IPS DF 19.7 (cell line): ENCODE measurements at regions not wholly inside any gene's neighbourhood (a gene's known extent, or its start where the extent isn't known, plus 50 kb on each side); places are given as distances from the start of the nearest gene placed in this dataset.
"Not testable (repeated sequence)": the region's sequence is repeated elsewhere in the genome, so short reads cannot be mapped to it uniquely, and the experiment has no call there.

Experiments used
- DNase-seq: peaks from one replicate; pipeline ENCODE4 v3.0.0-alpha.2; 2013; ENCODE audit warnings: low read depth, low spot score

- not testable (repeated sequence) for DNase-seq
Observed at GRCh38 chr13:22813531-22814377, 367.0 kb upstream of the SGCG start.

GRCh38 chr13:22814433-22814832, 366.3 kb upstream of the SGCG start:
- DNase-seq: not testable (repeated sequence)

GRCh38 chr13:22821589-22821988, 359.2 kb upstream of the SGCG start:
- DNase-seq: no peak

GRCh38 chr13:22825186-22825585, 355.6 kb upstream of the SGCG start:
- no peak for DNase-seq

DNA sequence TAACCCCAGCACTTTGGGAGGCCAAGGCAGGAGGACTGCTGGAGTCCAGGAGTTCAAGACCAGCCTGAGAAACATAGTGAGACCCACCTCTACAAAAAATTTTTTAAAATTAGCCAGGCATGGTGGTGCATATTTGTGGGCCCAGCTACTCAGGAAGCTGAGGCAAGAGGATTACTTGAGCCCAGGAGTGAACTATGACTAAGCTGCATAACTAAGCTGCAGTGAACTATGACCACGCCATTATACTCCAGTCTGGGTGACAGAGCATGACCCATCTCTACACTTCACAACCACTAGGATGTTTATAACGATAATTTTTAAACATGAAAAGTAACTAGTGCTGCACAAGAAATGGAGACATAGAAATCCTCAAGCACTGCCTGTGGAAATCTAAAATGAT, 352.7 kb upstream of the SGCG start:
- DNase-seq: no peak

- no peak for DNase-seq
Observed at GRCh38 chr13:22836475-22836874, 344.3 kb upstream of the SGCG start.

DNA sequence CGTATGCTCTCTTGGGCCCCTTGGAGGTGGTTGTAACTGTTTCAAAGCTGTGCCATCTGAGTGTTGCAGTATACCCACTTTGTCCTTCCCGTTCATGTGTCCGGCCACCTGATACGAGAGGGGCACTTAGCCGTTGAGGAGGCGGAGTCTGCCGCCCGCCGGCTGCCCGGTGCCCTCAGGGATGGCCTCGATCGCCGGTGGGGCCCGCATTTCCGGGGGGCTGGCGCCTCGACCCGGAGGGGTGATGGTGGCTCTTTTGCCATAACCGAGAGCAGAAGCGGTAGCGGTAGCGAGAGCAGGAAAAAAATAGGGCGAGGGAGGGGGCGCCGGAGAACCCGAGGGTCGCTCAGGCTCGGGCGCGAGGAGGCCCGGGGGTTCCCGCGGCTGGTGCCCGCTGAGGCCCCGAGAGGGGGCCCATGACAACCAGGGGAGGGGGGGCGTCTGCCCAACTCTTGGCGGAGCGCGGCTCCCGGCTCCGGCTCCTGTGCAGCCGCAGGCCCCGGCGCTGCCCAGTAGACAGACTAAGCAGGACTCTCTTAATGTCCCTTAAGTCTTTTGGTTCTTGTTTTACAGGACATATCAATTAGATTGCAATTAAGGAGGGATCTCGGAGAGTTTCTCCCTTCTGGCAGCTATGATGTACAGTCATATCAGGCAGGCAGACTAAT, 342.7 kb upstream of the SGCG start:
- DNase-seq: no peak

DNA sequence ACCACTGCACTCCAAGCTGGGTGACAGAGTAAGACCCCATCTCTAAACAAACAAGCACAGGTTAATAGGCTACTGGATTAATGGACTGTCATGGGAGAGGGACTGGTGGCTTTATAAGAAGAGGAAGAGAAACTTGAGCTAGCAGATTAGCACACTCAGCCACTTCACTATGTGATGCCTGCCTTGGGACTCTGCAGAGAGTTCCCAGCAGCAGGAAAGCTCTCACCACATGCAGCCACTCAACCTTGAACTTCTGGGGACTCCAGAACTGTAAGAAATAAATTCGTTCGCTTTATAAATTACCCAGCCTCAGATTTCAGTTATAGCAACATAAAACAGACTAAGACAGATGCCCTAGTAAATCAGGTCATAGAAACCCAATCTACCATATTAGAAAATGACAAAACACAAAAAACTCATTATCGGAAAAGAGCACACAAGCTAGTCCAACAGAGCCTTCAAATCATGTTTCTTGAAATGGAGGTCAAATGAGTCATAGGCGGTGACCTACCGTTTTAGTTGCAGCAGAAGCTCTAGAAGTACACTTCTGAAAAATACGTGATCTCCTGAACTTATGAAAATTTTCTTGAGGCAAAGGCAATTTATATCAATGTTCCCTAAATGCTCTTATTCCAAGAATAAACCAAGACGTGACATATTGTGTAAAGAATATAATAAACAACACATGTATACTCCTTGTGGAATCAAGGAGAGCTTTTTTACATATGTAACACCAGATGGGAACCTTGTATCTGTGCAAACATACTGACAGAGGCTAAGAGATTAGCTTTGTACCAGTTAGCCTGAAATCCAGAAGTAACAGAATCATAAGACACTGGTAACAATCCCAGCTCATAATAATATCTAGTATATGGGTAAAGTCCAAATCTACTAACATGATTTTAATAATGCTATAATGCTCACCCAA, 340.9 kb upstream of the SGCG start:
- no peak for DNase-seq

- DNase-seq: no peak
Observed at GRCh38 chr13:22846551-22846950, 334.2 kb upstream of the SGCG start.

DNA sequence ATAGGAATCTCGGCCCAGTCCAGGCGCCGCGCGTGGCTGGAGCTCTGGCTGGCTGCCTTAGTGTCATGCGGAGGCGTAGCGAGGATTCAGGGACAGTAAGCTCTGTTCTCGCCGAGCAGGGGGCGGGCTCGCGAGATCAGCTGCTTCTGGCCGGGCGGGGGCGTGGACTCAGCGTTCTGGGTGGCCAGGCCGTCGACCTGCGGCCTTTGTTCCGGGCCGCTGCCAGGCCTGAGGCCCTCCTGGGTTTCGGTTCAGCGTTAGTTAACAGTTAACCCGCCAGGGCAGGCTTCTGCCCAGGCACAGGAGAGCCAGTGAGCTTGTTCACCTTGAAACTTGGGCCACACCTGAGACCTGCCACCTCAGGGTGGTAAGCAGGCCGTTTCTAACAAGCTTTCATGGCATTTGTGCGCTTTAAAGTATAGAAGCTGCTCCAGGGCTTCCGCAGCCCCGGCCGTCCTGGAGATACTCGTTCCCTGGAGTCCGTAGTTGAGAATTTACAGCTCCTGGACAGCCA, 332.2 kb upstream of the SGCG start:
- DNase-seq: peak; percentile 54

DNA sequence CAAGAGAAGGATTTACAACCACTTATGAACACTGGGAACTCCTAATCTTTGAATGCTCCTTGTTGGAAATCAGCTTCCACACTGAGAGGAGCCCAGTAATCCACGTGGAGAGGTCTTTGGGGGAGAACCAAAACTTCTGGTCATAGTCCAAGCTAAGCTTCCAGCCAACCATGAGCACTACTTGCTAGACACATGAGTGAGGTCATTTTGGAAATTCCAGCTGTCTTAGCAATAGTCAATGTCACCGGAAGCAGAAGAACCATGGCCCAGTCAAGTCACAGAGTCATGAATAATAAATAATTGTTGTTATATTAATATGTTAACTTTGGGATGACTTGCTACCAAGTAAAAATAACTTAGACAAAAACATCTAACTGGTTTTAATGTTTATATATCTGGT, 324.9 kb upstream of the SGCG start:
- no peak for DNase-seq

GRCh38 chr13:22858980-22859379, 321.8 kb upstream of the SGCG start:
- not testable (repeated sequence) for DNase-seq

DNA sequence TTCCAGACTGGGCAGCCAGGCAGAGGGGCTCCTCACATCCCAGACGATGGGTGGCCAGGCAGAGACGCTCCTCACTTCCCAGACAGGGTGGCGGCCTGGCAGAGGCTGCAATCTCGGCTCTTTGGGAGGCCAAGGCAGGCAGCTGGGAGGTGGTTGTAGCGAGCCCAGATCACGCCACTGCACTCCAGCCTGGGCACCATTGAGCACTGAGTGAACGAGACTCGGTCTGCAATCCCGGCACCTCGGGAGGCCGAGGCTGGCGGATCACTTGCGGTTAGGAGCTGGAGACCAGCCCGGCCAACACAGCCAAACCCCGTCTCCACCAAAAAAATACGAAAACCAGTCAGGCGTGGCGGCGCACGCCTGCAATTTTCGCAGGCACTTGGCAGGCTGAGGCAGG, 321.4 kb upstream of the SGCG start:
- DNase-seq: not testable (repeated sequence)

GRCh38 chr13:22861958-22862466, 318.8 kb upstream of the SGCG start:
- DNase-seq: no peak

- DNase-seq: no peak
Observed at GRCh38 chr13:22862478-22862877, 318.3 kb upstream of the SGCG start.

GRCh38 chr13:22866221-22866620, 314.6 kb upstream of the SGCG start:
- no peak for DNase-seq

- DNase-seq: no peak
Observed at GRCh38 chr13:22871231-22871630, 309.5 kb upstream of the SGCG start.

DNA sequence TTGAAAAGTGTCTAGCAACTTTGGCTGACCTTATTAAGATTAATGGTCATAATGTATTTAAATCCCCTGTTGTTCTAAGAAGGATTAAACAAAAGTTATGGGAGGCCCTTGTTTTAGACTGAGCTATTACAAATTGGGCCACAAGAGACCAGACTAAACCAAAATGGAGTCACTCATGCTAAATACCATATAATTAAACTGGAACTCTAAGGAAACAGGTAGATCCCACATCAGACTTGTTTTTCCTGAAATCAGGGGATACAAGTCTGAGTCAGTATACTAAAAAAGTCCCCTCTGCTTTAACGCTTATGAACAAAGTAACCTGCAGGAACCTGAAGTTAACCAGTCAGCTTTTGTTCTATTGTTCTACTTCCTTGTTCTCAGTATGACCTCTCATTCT, 305.9 kb upstream of the SGCG start:
- DNase-seq: no peak

DNA sequence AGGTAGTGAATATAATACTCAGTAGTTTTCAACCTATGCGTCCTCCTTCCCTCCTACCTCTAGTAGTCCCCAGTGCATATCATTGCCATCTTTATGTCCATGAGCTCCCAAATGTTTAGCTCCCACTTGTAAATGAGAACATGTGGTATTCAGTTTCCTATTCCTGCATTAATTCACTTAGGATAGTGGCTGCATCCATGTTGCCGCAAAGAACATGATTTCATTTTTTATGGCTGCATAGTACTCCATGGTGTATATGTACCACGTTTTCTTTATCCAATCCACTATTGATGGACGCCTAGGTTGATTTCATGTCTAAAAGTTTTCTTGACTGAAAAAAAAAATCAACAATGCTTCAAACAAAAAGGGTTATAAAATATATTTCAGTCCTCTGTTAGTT, 303.4 kb upstream of the SGCG start:
- DNase-seq: no peak

DNA sequence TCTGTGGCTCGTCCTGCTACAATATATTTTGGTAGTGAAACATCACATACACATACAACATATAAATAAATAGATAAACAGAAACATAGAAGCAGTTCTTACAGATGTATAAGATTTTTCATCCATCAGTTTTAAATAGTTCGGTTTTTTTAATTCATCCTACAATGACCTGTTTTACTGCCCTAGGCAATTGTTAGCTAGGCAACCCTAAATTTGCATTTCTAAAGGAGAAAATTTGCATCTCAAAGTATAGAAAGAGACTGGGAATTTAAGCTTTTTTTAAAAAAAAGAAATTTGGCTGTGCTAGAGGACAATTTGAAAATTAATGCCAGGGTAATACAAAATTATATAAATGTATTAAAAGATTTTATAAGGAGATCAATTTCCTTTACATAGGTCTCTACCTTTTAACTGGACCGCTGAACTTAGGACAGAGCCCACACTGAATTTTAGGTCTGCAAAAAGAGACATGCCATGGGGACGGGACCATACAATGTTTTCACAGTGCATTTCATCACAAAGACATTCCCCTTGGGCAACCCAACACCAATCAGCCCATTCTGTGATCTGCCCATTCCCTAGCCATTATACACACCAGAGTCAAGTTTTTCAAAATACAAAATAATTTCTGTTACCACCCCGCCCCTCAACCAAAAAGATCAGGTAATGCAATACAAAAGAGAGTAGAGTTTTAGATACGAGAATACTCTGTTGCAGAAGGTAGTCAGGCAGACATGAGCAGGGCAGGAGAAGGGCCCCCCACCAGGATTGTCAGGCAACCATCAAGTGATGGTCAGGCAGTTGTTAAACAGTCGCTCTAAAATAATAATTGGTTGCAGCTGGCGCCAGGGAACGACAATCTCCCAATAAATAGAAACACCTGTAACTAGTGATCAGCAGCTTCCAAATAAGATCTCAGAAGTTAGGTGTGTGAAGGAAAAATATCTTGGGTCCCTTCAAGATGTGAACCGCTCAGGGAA, 299.7 kb upstream of the SGCG start:
- no peak for DNase-seq
